ENCODE measurements at regions not wholly inside any gene's neighbourhood (a gene's known extent, or its start where the extent isn't known, plus 50 kb on each side); places are given as distances from the start of the nearest gene placed in this dataset.

GRCh38 chr13:110028838-110029621, 242.6 kb upstream of the IRS2 start:
- peaks cover 9% of the 10 kb centered on the region for H3K4me1 Mint-ChIP-seq (ENCODE audit: unreplicated experiment)
- no peaks in the 10 kb centered on the region for H3K9me3 Mint-ChIP-seq (ENCODE audit: unreplicated experiment)
- no peaks in the 10 kb centered on the region for H3K36me3 Mint-ChIP-seq (ENCODE audit: low read depth, unreplicated experiment)
- H3K27ac Mint-ChIP-seq (ENCODE audit: unreplicated experiment) = no peak overlapping the region
- peaks cover 2% of the 10 kb centered on the region for H3K27me3 Mint-ChIP-seq (ENCODE audit: unreplicated experiment)
- no peak overlapping the region for H3K4me3 Mint-ChIP-seq (ENCODE audit: unreplicated experiment)
- DNase-seq (ENCODE audit: low spot score) = no peak
- no peak for TF ChIP-seq CTCF (IDR thresholded peaks at IDR 0.05; ENCODE audit: unreplicated experiment)

DNA sequence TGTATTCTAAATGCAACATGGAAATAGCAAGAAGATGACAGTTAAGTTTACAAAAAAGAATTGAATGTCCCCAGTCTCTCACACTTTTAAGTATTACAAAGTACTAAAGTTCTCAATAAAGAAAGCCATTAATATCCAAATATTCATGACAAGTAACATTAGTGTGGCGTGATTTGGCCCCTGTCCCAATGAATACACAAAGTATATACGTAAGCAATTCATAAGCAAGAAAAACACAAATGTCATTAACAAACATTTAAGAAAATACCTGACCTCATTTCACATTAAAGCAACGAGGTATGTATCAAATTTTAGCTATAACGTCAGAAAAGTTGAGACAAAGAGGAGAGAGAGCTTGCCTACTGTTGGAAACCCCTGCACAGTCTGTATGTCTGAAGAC, 241.9 kb upstream of the IRS2 start:
- DNase-seq (ENCODE audit: low spot score) = no peak
- H3K9me3 Mint-ChIP-seq (ENCODE audit: unreplicated experiment) = no peaks in the 10 kb centered on the region
- no peak overlapping the region for H3K4me3 Mint-ChIP-seq (ENCODE audit: unreplicated experiment)
- no peaks in the 10 kb centered on the region for H3K36me3 Mint-ChIP-seq (ENCODE audit: low read depth, unreplicated experiment)
- peaks cover 14% of the 10 kb centered on the region for H3K4me1 Mint-ChIP-seq (ENCODE audit: unreplicated experiment)
- H3K27ac Mint-ChIP-seq (ENCODE audit: unreplicated experiment) = no peak overlapping the region
- no peak for TF ChIP-seq CTCF (IDR thresholded peaks at IDR 0.05; ENCODE audit: unreplicated experiment)
- H3K27me3 Mint-ChIP-seq (ENCODE audit: unreplicated experiment) = peaks cover 2% of the 10 kb centered on the region

GRCh38 chr13:110027470-110028240, 241.3 kb upstream of the IRS2 start:
- no peaks in the 10 kb centered on the region for H3K36me3 Mint-ChIP-seq (ENCODE audit: low read depth, unreplicated experiment)
- DNase-seq (ENCODE audit: low spot score) = no peak
- peaks cover 18% of the 10 kb centered on the region for H3K4me1 Mint-ChIP-seq (ENCODE audit: unreplicated experiment)
- no peak overlapping the region for H3K4me3 Mint-ChIP-seq (ENCODE audit: unreplicated experiment)
- no peak for TF ChIP-seq CTCF (IDR thresholded peaks at IDR 0.05; ENCODE audit: unreplicated experiment)
- no peaks in the 10 kb centered on the region for H3K9me3 Mint-ChIP-seq (ENCODE audit: unreplicated experiment)
- no peak overlapping the region for H3K27ac Mint-ChIP-seq (ENCODE audit: unreplicated experiment)
- peaks cover 2% of the 10 kb centered on the region for H3K27me3 Mint-ChIP-seq (ENCODE audit: unreplicated experiment)

DNA sequence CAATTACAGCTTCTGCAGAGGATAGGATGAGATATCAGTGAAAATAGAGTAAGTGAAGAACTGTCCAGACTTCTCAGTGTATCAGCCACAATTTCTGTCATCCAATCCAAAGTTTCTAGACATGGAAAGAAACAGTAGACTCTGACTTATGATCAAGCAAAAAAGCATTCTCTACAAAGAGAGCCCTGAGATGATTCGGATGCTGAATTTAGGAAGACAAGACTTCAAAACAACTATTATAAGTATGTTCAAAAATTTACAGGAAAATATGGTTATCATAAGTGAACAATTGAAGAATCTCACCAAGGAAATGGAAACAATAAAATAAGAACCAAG, 238.2 kb upstream of the IRS2 start:
- no peak for TF ChIP-seq CTCF (IDR thresholded peaks at IDR 0.05; ENCODE audit: unreplicated experiment)
- no peak for DNase-seq (ENCODE audit: low spot score)
- H3K9me3 Mint-ChIP-seq (ENCODE audit: unreplicated experiment) = no peaks in the 10 kb centered on the region
- no peak overlapping the region for H3K4me3 Mint-ChIP-seq (ENCODE audit: unreplicated experiment)
- H3K27ac Mint-ChIP-seq (ENCODE audit: unreplicated experiment) = peak overlapping the region; percentile 7
- H3K36me3 Mint-ChIP-seq (ENCODE audit: low read depth, unreplicated experiment) = no peaks in the 10 kb centered on the region
- H3K27me3 Mint-ChIP-seq (ENCODE audit: unreplicated experiment) = peaks cover 6% of the 10 kb centered on the region
- H3K4me1 Mint-ChIP-seq (ENCODE audit: unreplicated experiment) = peaks cover 21% of the 10 kb centered on the region

Data from endothelial cell (in vitro differentiated cells).